ENCODE measurements at regions not wholly inside any gene's neighbourhood (a gene's known extent, or its start where the extent isn't known, plus 50 kb on each side); places are given as distances from the start of the nearest gene placed in this dataset.

GRCh38 chr9:108755979-108756378 is 99.8 kb downstream of the ACTL7B start:
- no peak for DNase-seq
- Histone ChIP-seq H3K9me3 (no peaks in the 10 kb centered on the region), H3K4me3 (no peak overlapping the region), H3K36me3 (no peaks in the 10 kb centered on the region), H3K4me1 (no peaks in the 10 kb centered on the region), H3K27me3 (no peaks in the 10 kb centered on the region), H3K27ac (no peak overlapping the region)
- TF ChIP-seq CTCF (IDR thresholded peaks at IDR 0.05): no peak
- no peak for TF ChIP-seq POLR2A (IDR thresholded peaks at IDR 0.05)

GRCh38 chr9:108751369-108751768 is 104.4 kb downstream of the ACTL7B start:
- no peak overlapping the region for H3K4me3 ChIP-seq
- no peaks in the 10 kb centered on the region for H3K36me3 ChIP-seq
- H3K27ac ChIP-seq: no peak overlapping the region
- no peaks in the 10 kb centered on the region for H3K4me1 ChIP-seq
- no peaks in the 10 kb centered on the region for H3K9me3 ChIP-seq
- H3K27me3 ChIP-seq: no peaks in the 10 kb centered on the region
- DNase-seq: no peak
- TF ChIP-seq POLR2A (IDR thresholded peaks at IDR 0.05) (no peak), CTCF (IDR thresholded peaks at IDR 0.05) (no peak)

GRCh38 chr9:108750661-108751215 is 105.0 kb downstream of the ACTL7B start:
- H3K27ac ChIP-seq: no peak overlapping the region
- no peak overlapping the region for H3K4me3 ChIP-seq
- H3K27me3 ChIP-seq: no peaks in the 10 kb centered on the region
- no peak for TF ChIP-seq CTCF (IDR thresholded peaks at IDR 0.05)
- no peak for TF ChIP-seq POLR2A (IDR thresholded peaks at IDR 0.05)
- no peak for DNase-seq
- H3K4me1 ChIP-seq: no peaks in the 10 kb centered on the region
- no peaks in the 10 kb centered on the region for H3K36me3 ChIP-seq
- no peaks in the 10 kb centered on the region for H3K9me3 ChIP-seq

- H3K4me1 ChIP-seq: no peaks in the 10 kb centered on the region
- no peak for TF ChIP-seq POLR2A (IDR thresholded peaks at IDR 0.05)
- TF ChIP-seq CTCF (IDR thresholded peaks at IDR 0.05): no peak
- no peak overlapping the region for H3K27ac ChIP-seq
- DNase-seq: peak in 1 of 3 donors; percentile 49
- H3K36me3 ChIP-seq: no peaks in the 10 kb centered on the region
- no peak overlapping the region for H3K4me3 ChIP-seq
- H3K9me3 ChIP-seq: no peaks in the 10 kb centered on the region
- no peaks in the 10 kb centered on the region for H3K27me3 ChIP-seq
Observed at GRCh38 chr9:108748776-108749175, 107.0 kb downstream of the ACTL7B start.

GRCh38 chr9:108746864-108747263 is 108.9 kb downstream of the ACTL7B start:
- H3K36me3 ChIP-seq: no peaks in the 10 kb centered on the region
- H3K27me3 ChIP-seq: no peaks in the 10 kb centered on the region
- H3K4me1 ChIP-seq: no peaks in the 10 kb centered on the region
- H3K4me3 ChIP-seq: no peak overlapping the region
- DNase-seq: no peak
- TF ChIP-seq POLR2A (IDR thresholded peaks at IDR 0.05) (no peak), CTCF (IDR thresholded peaks at IDR 0.05) (no peak)
- H3K27ac ChIP-seq: no peak overlapping the region
- H3K9me3 ChIP-seq: no peaks in the 10 kb centered on the region

- Histone ChIP-seq H3K4me1 (no peaks in the 10 kb centered on the region), H3K27me3 (no peaks in the 10 kb centered on the region), H3K36me3 (no peaks in the 10 kb centered on the region), H3K9me3 (no peaks in the 10 kb centered on the region), H3K27ac (no peak overlapping the region), H3K4me3 (no peak overlapping the region)
- DNase-seq: no peak
- TF ChIP-seq POLR2A (IDR thresholded peaks at IDR 0.05): no peak
- no peak for TF ChIP-seq CTCF (IDR thresholded peaks at IDR 0.05)
Observed at GRCh38 chr9:108746001-108746400, 109.8 kb downstream of the ACTL7B start.
